ENCODE measurements at regions not wholly inside any gene's neighbourhood (a gene's known extent, or its start where the extent isn't known, plus 50 kb on each side); places are given as distances from the start of the nearest gene placed in this dataset.

DNA sequence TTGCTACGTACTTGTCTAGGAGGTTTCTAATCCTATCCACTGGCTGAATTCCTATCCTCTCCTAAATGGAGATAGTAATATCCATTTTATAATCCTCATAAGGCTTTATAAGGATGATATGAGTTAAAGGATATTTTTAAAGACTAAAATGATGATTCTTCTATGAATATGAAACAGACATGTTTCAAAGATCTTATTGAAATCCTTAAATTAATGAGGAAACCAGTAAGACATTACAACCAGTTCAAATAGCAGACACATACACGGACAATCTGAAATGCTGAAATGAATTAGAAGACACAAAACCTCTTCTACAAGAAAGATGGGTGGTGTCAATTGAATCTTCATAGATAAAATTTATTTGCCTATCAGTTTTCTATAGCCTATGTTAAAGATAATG is 132.9 kb upstream of the ANK3 start:
- Histone ChIP-seq H3K27ac (no peak overlapping the region), H3K36me3 (no peaks in the 10 kb centered on the region), H3K9me3 (ENCODE audit: severe bottlenecking) (no peaks in the 10 kb centered on the region), H3K4me3 (ENCODE audit: low read depth, low read length) (no peak overlapping the region), H3K27me3 (ENCODE audit: insufficient read depth, low read depth, severe bottlenecking) (no peaks in the 10 kb centered on the region)
- TF ChIP-seq, protein P1, sequence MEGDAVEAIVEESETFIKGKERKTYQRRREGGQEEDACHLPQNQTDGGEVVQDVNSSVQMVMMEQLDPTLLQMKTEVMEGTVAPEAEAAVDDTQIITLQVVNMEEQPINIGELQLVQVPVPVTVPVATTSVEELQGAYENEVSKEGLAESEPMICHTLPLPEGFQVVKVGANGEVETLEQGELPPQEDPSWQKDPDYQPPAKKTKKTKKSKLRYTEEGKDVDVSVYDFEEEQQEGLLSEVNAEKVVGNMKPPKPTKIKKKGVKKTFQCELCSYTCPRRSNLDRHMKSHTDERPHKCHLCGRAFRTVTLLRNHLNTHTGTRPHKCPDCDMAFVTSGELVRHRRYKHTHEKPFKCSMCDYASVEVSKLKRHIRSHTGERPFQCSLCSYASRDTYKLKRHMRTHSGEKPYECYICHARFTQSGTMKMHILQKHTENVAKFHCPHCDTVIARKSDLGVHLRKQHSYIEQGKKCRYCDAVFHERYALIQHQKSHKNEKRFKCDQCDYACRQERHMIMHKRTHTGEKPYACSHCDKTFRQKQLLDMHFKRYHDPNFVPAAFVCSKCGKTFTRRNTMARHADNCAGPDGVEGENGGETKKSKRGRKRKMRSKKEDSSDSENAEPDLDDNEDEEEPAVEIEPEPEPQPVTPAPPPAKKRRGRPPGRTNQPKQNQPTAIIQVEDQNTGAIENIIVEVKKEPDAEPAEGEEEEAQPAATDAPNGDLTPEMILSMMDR (IDR thresholded peaks at IDR 0.05; ENCODE audit: low read depth, low read length) = no peak
- DNase-seq = no peak

DNA sequence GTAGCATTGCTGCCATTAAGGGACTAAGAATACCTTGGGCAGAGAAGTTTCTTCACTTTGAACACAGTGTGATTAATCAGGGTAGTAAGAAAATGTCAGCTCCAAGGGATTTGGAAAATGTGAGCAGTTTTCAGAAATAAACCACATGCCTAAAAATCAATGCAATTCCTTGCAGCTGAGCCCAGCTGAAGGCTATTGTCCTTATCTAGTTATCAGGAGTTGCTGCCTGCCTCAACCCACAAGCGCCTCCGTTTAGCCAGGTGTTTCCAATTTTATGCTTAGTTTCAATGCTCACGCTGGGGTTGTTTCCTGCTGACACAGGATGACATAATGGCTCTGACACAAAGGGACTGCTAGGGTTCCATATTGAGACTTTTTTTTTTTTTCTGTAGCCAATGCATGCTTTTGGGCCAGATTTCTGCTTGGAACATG is 132.3 kb upstream of the ANK3 start:
- no peaks in the 10 kb centered on the region for H3K27me3 ChIP-seq (ENCODE audit: insufficient read depth, low read depth, severe bottlenecking)
- no peak overlapping the region for H3K27ac ChIP-seq
- no peaks in the 10 kb centered on the region for H3K36me3 ChIP-seq
- no peak overlapping the region for H3K4me3 ChIP-seq (ENCODE audit: low read depth, low read length)
- TF ChIP-seq, protein P1 (IDR thresholded peaks at IDR 0.05; ENCODE audit: low read depth, low read length) = no peak
- H3K9me3 ChIP-seq (ENCODE audit: severe bottlenecking) = no peaks in the 10 kb centered on the region
- no peak for DNase-seq

DNA sequence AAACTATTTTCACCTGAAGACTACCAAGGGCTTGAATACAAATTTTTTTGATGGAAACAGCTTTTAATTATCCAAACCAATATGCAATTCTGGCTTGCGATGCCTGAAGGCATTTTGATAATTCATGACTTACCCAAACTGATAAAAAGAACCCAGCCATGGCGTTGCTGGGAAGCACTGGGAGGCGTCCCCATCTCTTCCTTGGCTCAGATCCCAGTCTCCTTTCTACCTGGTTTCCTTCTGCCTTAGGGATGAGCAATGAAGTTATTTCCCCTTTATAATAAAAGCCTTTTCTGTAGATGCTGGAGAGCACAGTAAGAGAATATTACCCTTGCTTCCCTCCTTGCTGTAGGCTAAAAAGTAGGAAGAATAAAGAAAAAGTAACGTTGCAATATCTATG is 129.1 kb upstream of the ANK3 start:
- DNase-seq = no peak
- Histone ChIP-seq H3K27me3 (ENCODE audit: insufficient read depth, low read depth, severe bottlenecking) (no peaks in the 10 kb centered on the region), H3K36me3 (no peaks in the 10 kb centered on the region), H3K4me3 (ENCODE audit: low read depth, low read length) (no peak overlapping the region), H3K27ac (no peak overlapping the region), H3K9me3 (ENCODE audit: severe bottlenecking) (no peaks in the 10 kb centered on the region)
- TF ChIP-seq, protein P1 (IDR thresholded peaks at IDR 0.05; ENCODE audit: low read depth, low read length) = no peak

DNA sequence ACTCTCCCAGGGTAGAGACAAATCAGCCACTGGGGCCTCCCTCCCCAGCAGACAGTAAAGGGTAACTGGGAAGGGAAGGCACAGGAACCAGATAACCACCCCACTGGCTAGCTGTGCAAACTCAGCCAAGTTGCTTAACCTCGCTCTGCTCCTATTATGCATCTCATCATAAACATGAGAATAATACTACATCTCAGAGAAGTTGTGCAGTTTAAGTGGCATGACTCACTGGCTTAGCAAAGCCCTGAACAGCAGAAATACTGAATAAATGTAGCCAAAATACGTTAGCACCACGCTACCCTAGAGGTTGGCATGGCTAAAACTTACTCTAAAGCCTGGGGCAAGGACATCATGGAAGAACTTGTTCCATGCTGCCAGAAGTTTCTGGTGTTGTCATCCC is 128.1 kb upstream of the ANK3 start:
- Histone ChIP-seq H3K27me3 (ENCODE audit: insufficient read depth, low read depth, severe bottlenecking) (no peaks in the 10 kb centered on the region), H3K36me3 (no peaks in the 10 kb centered on the region), H3K4me3 (ENCODE audit: low read depth, low read length) (no peak overlapping the region), H3K9me3 (ENCODE audit: severe bottlenecking) (no peaks in the 10 kb centered on the region), H3K27ac (no peak overlapping the region)
- TF ChIP-seq, protein P1 (IDR thresholded peaks at IDR 0.05; ENCODE audit: low read depth, low read length) = no peak
- no peak for DNase-seq

DNA sequence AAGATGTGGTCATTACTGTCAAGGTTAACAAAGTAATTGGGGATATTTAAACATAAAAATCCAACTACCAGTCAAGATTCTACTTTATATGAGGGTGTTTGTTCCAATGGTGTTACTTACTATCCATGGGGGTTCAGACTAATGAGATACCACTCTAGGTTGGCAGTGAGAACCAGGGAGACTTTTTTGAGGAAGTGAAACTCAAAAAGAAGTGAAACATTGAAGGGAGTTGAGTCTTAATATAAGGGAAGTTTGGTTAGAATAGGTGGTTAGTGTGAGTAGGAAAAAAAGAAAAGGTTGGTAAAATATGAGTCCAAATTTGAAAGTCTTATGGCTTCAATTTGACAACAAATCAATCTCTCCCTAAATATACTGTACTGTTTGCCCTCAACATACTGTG is 123.6 kb upstream of the ANK3 start:
- no peak overlapping the region for H3K4me3 ChIP-seq (ENCODE audit: low read depth, low read length)
- no peaks in the 10 kb centered on the region for H3K36me3 ChIP-seq
- no peaks in the 10 kb centered on the region for H3K27me3 ChIP-seq (ENCODE audit: insufficient read depth, low read depth, severe bottlenecking)
- DNase-seq = no peak
- TF ChIP-seq, protein P1 (IDR thresholded peaks at IDR 0.05; ENCODE audit: low read depth, low read length) = no peak
- no peaks in the 10 kb centered on the region for H3K9me3 ChIP-seq (ENCODE audit: severe bottlenecking)
- no peak overlapping the region for H3K27ac ChIP-seq

DNA sequence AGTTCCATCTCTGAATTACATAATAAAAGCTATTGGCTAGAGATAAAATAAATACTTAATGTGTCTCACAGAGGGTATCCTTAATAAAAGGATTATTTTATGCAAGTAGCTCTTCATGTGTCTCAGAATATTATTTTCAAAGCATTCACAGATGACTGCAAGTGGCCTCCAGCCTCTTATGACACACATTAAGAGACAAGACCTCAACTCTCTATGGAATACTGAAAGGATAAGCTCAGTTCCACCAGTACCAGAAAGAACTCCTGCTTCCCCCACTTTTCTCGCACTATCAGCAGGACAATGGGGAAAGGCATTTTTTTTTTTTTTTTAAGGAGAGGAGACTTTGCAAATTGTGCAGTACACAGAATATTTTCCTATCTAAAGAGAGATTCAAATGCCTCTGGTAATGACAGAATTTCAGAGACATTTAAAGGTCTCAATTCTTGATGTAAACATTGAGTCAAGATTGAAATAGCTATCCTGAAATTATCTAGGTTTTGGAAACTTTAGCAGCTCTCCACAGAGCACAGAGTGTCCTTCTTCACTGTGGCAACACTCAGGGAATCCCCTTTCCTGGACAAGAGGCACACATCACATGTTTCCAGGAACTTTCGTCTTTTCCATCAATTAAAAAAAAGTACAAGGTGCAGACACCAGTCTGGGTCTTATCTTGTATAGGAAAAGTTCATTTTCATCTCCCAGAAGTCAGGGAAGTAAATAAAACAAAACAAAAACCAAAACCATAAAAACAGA is 122.0 kb upstream of the ANK3 start:
- TF ChIP-seq, protein P1 (IDR thresholded peaks at IDR 0.05; ENCODE audit: low read depth, low read length) = no peak
- Histone ChIP-seq H3K4me3 (ENCODE audit: low read depth, low read length) (no peak overlapping the region), H3K9me3 (ENCODE audit: severe bottlenecking) (no peaks in the 10 kb centered on the region), H3K27me3 (ENCODE audit: insufficient read depth, low read depth, severe bottlenecking) (no peaks in the 10 kb centered on the region), H3K36me3 (no peaks in the 10 kb centered on the region), H3K27ac (no peak overlapping the region)
- no peak for DNase-seq
